ENCODE measurements at regions not wholly inside any gene's neighbourhood (a gene's known extent, or its start where the extent isn't known, plus 50 kb on each side); places are given as distances from the start of the nearest gene placed in this dataset.
"Not testable (repeated sequence)": the region's sequence is repeated elsewhere in the genome, so short reads cannot be mapped to it uniquely, and the experiment has no call there.

- H3K4me1 ChIP-seq (ENCODE audit: control insufficient read depth, insufficient read depth, low read length, poor library complexity, severe bottlenecking): peaks cover 4% of the 10 kb centered on the region
- no peak overlapping the region for H3K4me3 ChIP-seq (ENCODE audit: extremely low read depth, insufficient read depth, low read length, poor library complexity, severe bottlenecking)
- WGBS, 2 experiments (ENCODE audit: insufficient coverage in 2 of 2): no CpG with 5 or more reads among the region's 2 CpGs
- no peak overlapping the region for H3K27ac ChIP-seq (ENCODE audit: low read depth, low read length, severe bottlenecking)
- H3K36me3 ChIP-seq (ENCODE audit: control insufficient read depth, insufficient read depth, low read length): no peaks in the 10 kb centered on the region
- H3K9me3 ChIP-seq (ENCODE audit: control insufficient read depth, low read length): no peaks in the 10 kb centered on the region
These were observed 1659.8 kb upstream of the ADGRL3 start for GRCh38 chr4:59540311-59540710.

GRCh38 chr4:59553063-59553720 is 1646.9 kb upstream of the ADGRL3 start:
- Histone ChIP-seq H3K4me1 (ENCODE audit: control insufficient read depth, insufficient read depth, low read length, poor library complexity, severe bottlenecking) (peaks cover 2% of the 10 kb centered on the region), H3K4me3 (ENCODE audit: extremely low read depth, insufficient read depth, low read length, poor library complexity, severe bottlenecking) (no peak overlapping the region), H3K9me3 (ENCODE audit: control insufficient read depth, low read length) (no peaks in the 10 kb centered on the region), H3K36me3 (ENCODE audit: control insufficient read depth, insufficient read depth, low read length) (no peaks in the 10 kb centered on the region), H3K27ac (ENCODE audit: low read depth, low read length, severe bottlenecking) (peak overlapping the region; percentile 25)
- WGBS, 2 experiments (ENCODE audit: insufficient coverage in 2 of 2): no CpG with 5 or more reads among the region's 2 CpGs

GRCh38 chr4:59553721-59554091 is 1646.4 kb upstream of the ADGRL3 start:
- Histone ChIP-seq H3K4me3 (ENCODE audit: extremely low read depth, insufficient read depth, low read length, poor library complexity, severe bottlenecking) (no peak overlapping the region), H3K27ac (ENCODE audit: low read depth, low read length, severe bottlenecking) (peak overlapping the region; percentile 25), H3K4me1 (ENCODE audit: control insufficient read depth, insufficient read depth, low read length, poor library complexity, severe bottlenecking) (peaks cover 2% of the 10 kb centered on the region), H3K36me3 (ENCODE audit: control insufficient read depth, insufficient read depth, low read length) (no peaks in the 10 kb centered on the region), H3K9me3 (ENCODE audit: control insufficient read depth, low read length) (no peaks in the 10 kb centered on the region)
- WGBS, 2 experiments (ENCODE audit: insufficient coverage in 2 of 2): no CpG with 5 or more reads among the region's 2 CpGs

- H3K27ac ChIP-seq (ENCODE audit: low read depth, low read length, severe bottlenecking); H3K4me3 ChIP-seq (ENCODE audit: extremely low read depth, insufficient read depth, low read length, poor library complexity, severe bottlenecking); H3K9me3 ChIP-seq (ENCODE audit: control insufficient read depth, low read length); H3K36me3 ChIP-seq (ENCODE audit: control insufficient read depth, insufficient read depth, low read length): not testable (repeated sequence)
- WGBS, 2 experiments (ENCODE audit: insufficient coverage in 2 of 2): no CpG with 5 or more reads among the region's 2 CpGs
- peaks cover 11% of the 10 kb centered on the region for H3K4me1 ChIP-seq (ENCODE audit: control insufficient read depth, insufficient read depth, low read length, poor library complexity, severe bottlenecking)
These were observed 1643.9 kb upstream of the ADGRL3 start for GRCh38 chr4:59556191-59556590.

GRCh38 chr4:59560141-59560648 is 1639.9 kb upstream of the ADGRL3 start:
- H3K27ac ChIP-seq (ENCODE audit: low read depth, low read length, severe bottlenecking); H3K4me1 ChIP-seq (ENCODE audit: control insufficient read depth, insufficient read depth, low read length, poor library complexity, severe bottlenecking); H3K4me3 ChIP-seq (ENCODE audit: extremely low read depth, insufficient read depth, low read length, poor library complexity, severe bottlenecking); H3K36me3 ChIP-seq (ENCODE audit: control insufficient read depth, insufficient read depth, low read length); H3K9me3 ChIP-seq (ENCODE audit: control insufficient read depth, low read length): not testable (repeated sequence)
- 63 to 74% methylated on average over 8 of the region's 9 CpGs for WGBS, 2 experiments (ENCODE audit: insufficient coverage in 2 of 2)

GRCh38 chr4:59565836-59566235 is 1634.3 kb upstream of the ADGRL3 start:
- H3K36me3 ChIP-seq (ENCODE audit: control insufficient read depth, insufficient read depth, low read length): no peaks in the 10 kb centered on the region
- H3K9me3 ChIP-seq (ENCODE audit: control insufficient read depth, low read length): no peaks in the 10 kb centered on the region
- 60 to 100% methylated on average over 1 of the region's 1 CpG for WGBS, 2 experiments (ENCODE audit: insufficient coverage in 2 of 2)
- no peak overlapping the region for H3K27ac ChIP-seq (ENCODE audit: low read depth, low read length, severe bottlenecking)
- no peaks in the 10 kb centered on the region for H3K4me1 ChIP-seq (ENCODE audit: control insufficient read depth, insufficient read depth, low read length, poor library complexity, severe bottlenecking)
- H3K4me3 ChIP-seq (ENCODE audit: extremely low read depth, insufficient read depth, low read length, poor library complexity, severe bottlenecking): no peak overlapping the region

- H3K4me1 ChIP-seq (ENCODE audit: control insufficient read depth, insufficient read depth, low read length, poor library complexity, severe bottlenecking): no peaks in the 10 kb centered on the region
- H3K36me3 ChIP-seq (ENCODE audit: control insufficient read depth, insufficient read depth, low read length): no peaks in the 10 kb centered on the region
- no peak overlapping the region for H3K27ac ChIP-seq (ENCODE audit: low read depth, low read length, severe bottlenecking)
- WGBS, 2 experiments (ENCODE audit: insufficient coverage in 2 of 2): no CpG with 5 or more reads among the region's 2 CpGs
- H3K9me3 ChIP-seq (ENCODE audit: control insufficient read depth, low read length): no peaks in the 10 kb centered on the region
- H3K4me3 ChIP-seq (ENCODE audit: extremely low read depth, insufficient read depth, low read length, poor library complexity, severe bottlenecking): no peak overlapping the region
These were observed 1629.2 kb upstream of the ADGRL3 start for GRCh38 chr4:59570860-59571476.

- H3K4me3 ChIP-seq (ENCODE audit: extremely low read depth, insufficient read depth, low read length, poor library complexity, severe bottlenecking): no peak overlapping the region
- 87 to 98% methylated on average over 7 to 8 of the region's 9 CpGs for WGBS, 2 experiments (ENCODE audit: insufficient coverage in 2 of 2)
- H3K9me3 ChIP-seq (ENCODE audit: control insufficient read depth, low read length): no peaks in the 10 kb centered on the region
- no peak overlapping the region for H3K27ac ChIP-seq (ENCODE audit: low read depth, low read length, severe bottlenecking)
- H3K4me1 ChIP-seq (ENCODE audit: control insufficient read depth, insufficient read depth, low read length, poor library complexity, severe bottlenecking): no peaks in the 10 kb centered on the region
- H3K36me3 ChIP-seq (ENCODE audit: control insufficient read depth, insufficient read depth, low read length): no peaks in the 10 kb centered on the region
These were observed 1628.2 kb upstream of the ADGRL3 start for GRCh38 chr4:59571805-59572430.

GRCh38 chr4:59583845-59584568 is 1616.1 kb upstream of the ADGRL3 start:
- Histone ChIP-seq H3K9me3 (ENCODE audit: control insufficient read depth, low read length) (no peaks in the 10 kb centered on the region), H3K27ac (ENCODE audit: low read depth, low read length, severe bottlenecking) (no peak overlapping the region), H3K4me3 (ENCODE audit: extremely low read depth, insufficient read depth, low read length, poor library complexity, severe bottlenecking) (no peak overlapping the region), H3K4me1 (ENCODE audit: control insufficient read depth, insufficient read depth, low read length, poor library complexity, severe bottlenecking) (no peaks in the 10 kb centered on the region), H3K36me3 (ENCODE audit: control insufficient read depth, insufficient read depth, low read length) (no peaks in the 10 kb centered on the region)
- 83 to 100% methylated on average over 6 of the region's 10 CpGs for WGBS, 2 experiments (ENCODE audit: insufficient coverage in 2 of 2)

GRCh38 chr4:59597536-59598329 is 1602.4 kb upstream of the ADGRL3 start:
- 77 to 89% methylated on average over 1 to 2 of the region's 3 CpGs for WGBS, 2 experiments (ENCODE audit: insufficient coverage in 2 of 2)
- no peaks in the 10 kb centered on the region for H3K36me3 ChIP-seq (ENCODE audit: control insufficient read depth, insufficient read depth, low read length)
- peaks cover 12% of the 10 kb centered on the region for H3K4me1 ChIP-seq (ENCODE audit: control insufficient read depth, insufficient read depth, low read length, poor library complexity, severe bottlenecking)
- H3K9me3 ChIP-seq (ENCODE audit: control insufficient read depth, low read length): no peaks in the 10 kb centered on the region
- peak overlapping the region; percentile 47 for H3K27ac ChIP-seq (ENCODE audit: low read depth, low read length, severe bottlenecking)
- no peak overlapping the region for H3K4me3 ChIP-seq (ENCODE audit: extremely low read depth, insufficient read depth, low read length, poor library complexity, severe bottlenecking)

Measured in mesodermal cell (in vitro differentiated cells).